SK-N-SH treated with all-trans-retinoic acid at 6 μM for 48 hours (cell line): ENCODE measurements at regions not wholly inside any gene's neighbourhood (a gene's known extent, or its start where the extent isn't known, plus 50 kb on each side); places are given as distances from the start of the nearest gene placed in this dataset.
"Not testable (repeated sequence)": the region's sequence is repeated elsewhere in the genome, so short reads cannot be mapped to it uniquely, and the experiment has no call there.

Experiments used
- ATAC-seq: fragments of 200-7000 bp; cut with Tn5 transposase; 3 replicates; pipeline ENCODE4 v1.9.1; 2020; ENCODE audit warnings: mild to moderate bottlenecking, moderate library complexity
- ARNTL ChIP-seq: fragments of 450-650 bp; formaldehyde crosslinking; IDR thresholded peaks from 2 replicates; pipeline ENCODE4 v1.5.0; 2020; ENCODE audit warnings: low read depth, mild to moderate bottlenecking, moderate library complexity, borderline replicate concordance
- BACH2 ChIP-seq: fragments of 250-450 bp; sonication (Bioruptor Pico); IDR thresholded peaks from 2 replicates; pipeline ENCODE4 v1.9.0; 2021; ENCODE audit warnings: mild to moderate bottlenecking, borderline replicate concordance
- CSDC2 ChIP-seq: fragments of 250-450 bp; sonication (Bioruptor Pico); IDR thresholded peaks from 2 replicates; pipeline ENCODE4 v1.5.0; 2020; ENCODE audit warnings: mild to moderate bottlenecking, moderate library complexity
- ESRRG ChIP-seq: fragments of 250-450 bp; sonication (Bioruptor Pico); IDR thresholded peaks from 2 replicates; pipeline ENCODE4 v1.6.1; 2021; ENCODE audit warnings: mild to moderate bottlenecking
- GLIS3 ChIP-seq: fragments of 250-450 bp; sonication (Bioruptor Pico); IDR thresholded peaks from 2 replicates; pipeline ENCODE4 v1.5.0; 2020; ENCODE audit warnings: mild to moderate bottlenecking, moderate library complexity
- ISL1 ChIP-seq: fragments of 250-450 bp; sonication (Bioruptor Pico); IDR thresholded peaks from 2 replicates; pipeline ENCODE4 v2.1.2; 2022; ENCODE audit warnings: mild to moderate bottlenecking, moderate library complexity
- OSR1 ChIP-seq: fragments of 250-450 bp; sonication (Bioruptor Pico); IDR thresholded peaks from 2 replicates; pipeline ENCODE4 v1.8.0; 2022; ENCODE audit warnings: moderate library complexity, mild to moderate bottlenecking, inconsistent platforms
- PPARA ChIP-seq: fragments of 250-450 bp; sonication (Bioruptor Pico); IDR thresholded peaks from 2 replicates; pipeline ENCODE4 v1.5.0; 2020; ENCODE audit warnings: mild to moderate bottlenecking, borderline replicate concordance
- RARB ChIP-seq: fragments of 250-450 bp; sonication (Bioruptor Pico); IDR thresholded peaks from 2 replicates; pipeline ENCODE4 v1.8.0; 2021; ENCODE audit warnings: mild to moderate bottlenecking, moderate library complexity
- SNAI2 ChIP-seq: fragments of 250-450 bp; sonication (Bioruptor Pico); IDR thresholded peaks from 2 replicates; pipeline ENCODE4 v1.5.0; 2020; ENCODE audit warnings: mild to moderate bottlenecking, moderate library complexity
- TCF4 ChIP-seq: fragments of 250-450 bp; sonication (Bioruptor Pico); IDR thresholded peaks from 2 replicates; pipeline ENCODE4 v1.8.0; 2021; ENCODE audit warnings: mild to moderate bottlenecking, moderate library complexity, borderline replicate concordance
- TOX ChIP-seq: fragments of 250-450 bp; sonication (Bioruptor Pico); IDR thresholded peaks from 2 replicates; pipeline ENCODE4 v1.8.0; 2021; ENCODE audit warnings: mild to moderate bottlenecking, moderate library complexity, borderline replicate concordance
- ZC3H10 ChIP-seq: fragments of 250-450 bp; sonication (Bioruptor Pico); IDR thresholded peaks from 2 replicates; pipeline ENCODE4 v1.5.1; 2021; ENCODE audit warnings: mild to moderate bottlenecking, moderate library complexity
- ZFP3 ChIP-seq: fragments of 250-450 bp; sonication (Bioruptor Pico); IDR thresholded peaks from 2 replicates; pipeline ENCODE4 v1.5.0; 2020; ENCODE audit warnings: mild to moderate bottlenecking, moderate library complexity
- ZFP30 ChIP-seq: fragments of 450-650 bp; formaldehyde crosslinking; IDR thresholded peaks from 2 replicates; pipeline ENCODE4 v1.5.0; 2022; ENCODE audit warnings: mild to moderate bottlenecking, moderate library complexity
- ZNF565 ChIP-seq: fragments of 450-650 bp; formaldehyde crosslinking; conservative IDR thresholded peaks from 2 replicates; pipeline ENCODE4 v1.5.0; 2020; ENCODE audit warnings: low read depth, mild to moderate bottlenecking, moderate library complexity
- ZNF70 ChIP-seq: fragments of 450-650 bp; formaldehyde crosslinking; IDR thresholded peaks from 2 replicates; pipeline ENCODE4 v1.5.0; 2020; ENCODE audit warnings: mild to moderate bottlenecking, moderate library complexity
- ZNF8 ChIP-seq: fragments of 450-650 bp; formaldehyde crosslinking; IDR thresholded peaks from 2 replicates; pipeline ENCODE4 v1.5.0; 2020; ENCODE audit warnings: mild to moderate bottlenecking, moderate library complexity
- TF ChIP-seq, protein P1 (sequence below): fragments of 250-450 bp; sonication (Bioruptor Pico); IDR thresholded peaks from 2 replicates; pipeline ENCODE4 v1.8.0; 2020; ENCODE audit warnings: mild to moderate bottlenecking, moderate library complexity, borderline replicate concordance
- TF ChIP-seq, protein P2 (sequence below): fragments of 250-450 bp; sonication (Bioruptor Pico); IDR thresholded peaks from 2 replicates; pipeline ENCODE4 v1.8.0; 2021; ENCODE audit warnings: low read depth, mild to moderate bottlenecking, moderate library complexity, borderline replicate concordance
- TF ChIP-seq, protein P3 (sequence below): fragments of 250-450 bp; sonication (Bioruptor Pico); IDR thresholded peaks from 2 replicates; pipeline ENCODE4 v1.5.1; 2020; ENCODE audit warnings: low read depth, mild to moderate bottlenecking, moderate library complexity
- TF ChIP-seq, protein P4 (sequence below): fragments of 250-450 bp; sonication (Bioruptor Pico); IDR thresholded peaks from 2 replicates; pipeline ENCODE4 v1.5.1; 2021; ENCODE audit warnings: mild to moderate bottlenecking, moderate library complexity

DNA sequence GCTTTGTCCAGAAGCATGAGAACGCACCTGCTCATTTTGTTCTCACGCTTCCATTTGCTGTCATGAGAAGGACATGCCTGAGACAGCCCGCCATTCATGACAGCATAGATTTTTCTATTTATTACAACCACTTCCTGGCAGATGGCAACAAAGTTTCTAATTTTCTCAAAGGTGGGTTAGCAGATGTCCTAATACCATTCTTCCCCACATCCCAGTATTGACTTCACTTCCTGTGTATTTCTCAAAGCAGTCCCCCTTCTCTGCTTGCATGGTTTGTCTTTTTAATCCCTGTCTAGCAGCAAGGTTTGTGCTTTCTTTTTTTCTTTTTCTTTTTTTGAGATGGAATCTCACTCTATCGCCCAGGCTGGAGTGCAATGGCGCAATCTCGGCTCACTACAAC lies 94.3 kb downstream of the ISX start:
- no peak for ATAC-seq
- no peak for TF ChIP-seq ZFP3 (CRISPR knock-in tag)
- no peak for TF ChIP-seq ZC3H10 (CRISPR knock-in tag)
- no peak for TF ChIP-seq BACH2 (CRISPR knock-in tag)
- TF ChIP-seq, protein P1, sequence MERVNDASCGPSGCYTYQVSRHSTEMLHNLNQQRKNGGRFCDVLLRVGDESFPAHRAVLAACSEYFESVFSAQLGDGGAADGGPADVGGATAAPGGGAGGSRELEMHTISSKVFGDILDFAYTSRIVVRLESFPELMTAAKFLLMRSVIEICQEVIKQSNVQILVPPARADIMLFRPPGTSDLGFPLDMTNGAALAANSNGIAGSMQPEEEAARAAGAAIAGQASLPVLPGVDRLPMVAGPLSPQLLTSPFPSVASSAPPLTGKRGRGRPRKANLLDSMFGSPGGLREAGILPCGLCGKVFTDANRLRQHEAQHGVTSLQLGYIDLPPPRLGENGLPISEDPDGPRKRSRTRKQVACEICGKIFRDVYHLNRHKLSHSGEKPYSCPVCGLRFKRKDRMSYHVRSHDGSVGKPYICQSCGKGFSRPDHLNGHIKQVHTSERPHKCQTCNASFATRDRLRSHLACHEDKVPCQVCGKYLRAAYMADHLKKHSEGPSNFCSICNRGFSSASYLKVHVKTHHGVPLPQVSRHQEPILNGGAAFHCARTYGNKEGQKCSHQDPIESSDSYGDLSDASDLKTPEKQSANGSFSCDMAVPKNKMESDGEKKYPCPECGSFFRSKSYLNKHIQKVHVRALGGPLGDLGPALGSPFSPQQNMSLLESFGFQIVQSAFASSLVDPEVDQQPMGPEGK (CRISPR knock-in tag), result no peak
- no peak for TF ChIP-seq ZFP30 (CRISPR knock-in tag)
- no peak for TF ChIP-seq RARB
- TF ChIP-seq, protein P2, sequence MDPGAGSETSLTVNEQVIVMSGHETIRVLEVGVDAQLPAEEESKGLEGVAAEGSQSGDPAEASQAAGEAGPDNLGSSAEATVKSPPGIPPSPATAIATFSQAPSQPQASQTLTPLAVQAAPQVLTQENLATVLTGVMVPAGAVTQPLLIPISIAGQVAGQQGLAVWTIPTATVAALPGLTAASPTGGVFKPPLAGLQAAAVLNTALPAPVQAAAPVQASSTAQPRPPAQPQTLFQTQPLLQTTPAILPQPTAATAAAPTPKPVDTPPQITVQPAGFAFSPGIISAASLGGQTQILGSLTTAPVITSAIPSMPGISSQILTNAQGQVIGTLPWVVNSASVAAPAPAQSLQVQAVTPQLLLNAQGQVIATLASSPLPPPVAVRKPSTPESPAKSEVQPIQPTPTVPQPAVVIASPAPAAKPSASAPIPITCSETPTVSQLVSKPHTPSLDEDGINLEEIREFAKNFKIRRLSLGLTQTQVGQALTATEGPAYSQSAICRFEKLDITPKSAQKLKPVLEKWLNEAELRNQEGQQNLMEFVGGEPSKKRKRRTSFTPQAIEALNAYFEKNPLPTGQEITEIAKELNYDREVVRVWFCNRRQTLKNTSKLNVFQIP (CRISPR knock-in tag), result no peak
- no peak for TF ChIP-seq TOX (CRISPR knock-in tag)
- TF ChIP-seq TCF4, result no peak
- TF ChIP-seq ISL1 (CRISPR knock-in tag), result no peak
- no peak for TF ChIP-seq ESRRG
- TF ChIP-seq ZNF8, result no peak
- TF ChIP-seq PPARA (CRISPR knock-in tag), result no peak
- no peak for TF ChIP-seq OSR1 (CRISPR knock-in tag)
- TF ChIP-seq, protein P3, sequence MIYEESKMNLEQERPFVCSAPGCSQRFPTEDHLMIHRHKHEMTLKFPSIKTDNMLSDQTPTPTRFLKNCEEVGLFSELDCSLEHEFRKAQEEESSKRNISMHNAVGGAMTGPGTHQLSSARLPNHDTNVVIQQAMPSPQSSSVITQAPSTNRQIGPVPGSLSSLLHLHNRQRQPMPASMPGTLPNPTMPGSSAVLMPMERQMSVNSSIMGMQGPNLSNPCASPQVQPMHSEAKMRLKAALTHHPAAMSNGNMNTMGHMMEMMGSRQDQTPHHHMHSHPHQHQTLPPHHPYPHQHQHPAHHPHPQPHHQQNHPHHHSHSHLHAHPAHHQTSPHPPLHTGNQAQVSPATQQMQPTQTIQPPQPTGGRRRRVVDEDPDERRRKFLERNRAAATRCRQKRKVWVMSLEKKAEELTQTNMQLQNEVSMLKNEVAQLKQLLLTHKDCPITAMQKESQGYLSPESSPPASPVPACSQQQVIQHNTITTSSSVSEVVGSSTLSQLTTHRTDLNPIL, result no peak
- no peak for TF ChIP-seq SNAI2 (CRISPR knock-in tag)
- TF ChIP-seq ARNTL (CRISPR knock-in tag), result no peak
- TF ChIP-seq CSDC2 (CRISPR knock-in tag), result no peak
- TF ChIP-seq, protein P4, sequence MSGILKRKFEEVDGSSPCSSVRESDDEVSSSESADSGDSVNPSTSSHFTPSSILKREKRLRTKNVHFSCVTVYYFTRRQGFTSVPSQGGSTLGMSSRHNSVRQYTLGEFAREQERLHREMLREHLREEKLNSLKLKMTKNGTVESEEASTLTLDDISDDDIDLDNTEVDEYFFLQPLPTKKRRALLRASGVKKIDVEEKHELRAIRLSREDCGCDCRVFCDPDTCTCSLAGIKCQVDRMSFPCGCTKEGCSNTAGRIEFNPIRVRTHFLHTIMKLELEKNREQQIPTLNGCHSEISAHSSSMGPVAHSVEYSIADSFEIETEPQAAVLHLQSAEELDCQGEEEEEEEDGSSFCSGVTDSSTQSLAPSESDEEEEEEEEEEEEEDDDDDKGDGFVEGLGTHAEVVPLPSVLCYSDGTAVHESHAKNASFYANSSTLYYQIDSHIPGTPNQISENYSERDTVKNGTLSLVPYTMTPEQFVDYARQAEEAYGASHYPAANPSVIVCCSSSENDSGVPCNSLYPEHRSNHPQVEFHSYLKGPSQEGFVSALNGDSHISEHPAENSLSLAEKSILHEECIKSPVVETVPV (CRISPR knock-in tag), result no peak
- TF ChIP-seq ZNF565, result no peak

DNA sequence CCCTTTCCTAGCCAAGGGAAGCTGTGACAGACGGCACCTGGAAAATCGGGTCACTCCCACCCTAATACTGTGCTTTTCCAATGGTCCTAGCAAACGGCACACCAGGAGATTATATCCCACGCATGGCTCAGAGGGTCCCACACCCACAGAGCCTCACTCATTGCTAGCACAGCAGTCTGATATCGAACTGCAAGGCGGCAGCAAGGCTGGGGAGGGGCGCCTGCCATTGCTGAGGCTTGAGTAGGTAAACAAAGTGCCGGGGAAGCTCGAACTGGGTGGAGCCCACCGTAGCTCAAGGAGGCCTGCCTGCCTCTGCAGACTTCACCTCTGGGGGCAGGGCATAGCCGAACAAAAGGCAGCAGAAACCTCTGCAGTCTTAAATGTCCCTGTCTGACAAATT lies 91.4 kb upstream of the HMGXB4 start:
- ATAC-seq, result not testable (repeated sequence)

DNA sequence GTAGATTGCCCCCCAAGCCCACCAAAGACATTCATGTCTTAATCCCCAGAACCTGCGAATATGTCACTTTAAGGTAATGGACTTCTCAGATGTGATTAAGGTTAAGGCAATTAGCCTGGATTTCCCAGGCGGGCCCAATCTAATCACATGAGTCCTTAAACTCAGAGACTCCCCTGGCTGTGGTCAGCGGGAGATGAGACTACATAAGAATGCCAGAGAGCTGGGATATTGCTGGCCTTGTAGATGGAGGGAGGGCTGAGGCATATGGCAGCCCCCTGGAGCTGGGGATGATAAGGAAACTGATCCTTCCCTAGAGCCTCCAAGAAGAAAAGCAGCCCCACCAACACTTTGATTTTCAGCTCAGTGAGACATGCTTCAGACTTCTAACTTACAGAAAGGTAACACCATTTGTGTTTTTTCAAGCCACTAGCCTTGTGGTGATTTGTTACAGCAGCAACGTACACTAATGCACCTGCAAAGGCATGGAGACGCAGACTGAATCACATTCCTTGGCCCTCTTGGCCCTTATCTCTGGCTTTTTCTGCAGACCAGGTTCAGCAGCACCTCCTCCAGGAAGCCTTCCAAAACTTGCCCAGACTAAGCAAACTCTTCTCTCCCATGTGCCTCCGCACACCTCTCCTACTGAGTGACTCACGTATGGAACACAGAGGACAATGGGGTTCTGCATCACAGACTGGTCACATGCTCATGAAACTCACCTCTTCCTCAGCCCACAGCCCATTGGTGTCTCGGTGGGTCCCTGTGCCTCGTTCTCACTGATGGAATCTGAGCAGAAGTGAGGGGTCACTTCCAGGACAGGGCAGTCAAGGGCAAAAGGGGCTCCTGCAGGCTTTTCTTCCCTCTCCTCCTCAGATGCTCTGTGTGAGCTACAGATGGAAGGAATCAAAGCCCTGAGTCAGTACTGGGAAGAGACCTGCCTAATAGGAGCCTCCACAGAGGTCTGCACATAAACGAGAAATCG lies 86.3 kb upstream of the HMGXB4 start:
- peak; percentile 57; the same call in 2 of the 3 replicates for ATAC-seq
- TF ChIP-seq SNAI2 (CRISPR knock-in tag), result no peak
- no peak for TF ChIP-seq ZFP3 (CRISPR knock-in tag)
- TF ChIP-seq ZNF565, result no peak
- no peak for TF ChIP-seq ISL1 (CRISPR knock-in tag)
- no peak for TF ChIP-seq ZFP30 (CRISPR knock-in tag)
- TF ChIP-seq TOX (CRISPR knock-in tag), result no peak
- TF ChIP-seq ZNF70 (CRISPR knock-in tag), result no peak
- TF ChIP-seq ARNTL (CRISPR knock-in tag), result no peak
- TF ChIP-seq, protein P3, result no peak
- no peak for TF ChIP-seq OSR1 (CRISPR knock-in tag)
- no peak for TF ChIP-seq ZC3H10 (CRISPR knock-in tag)
- TF ChIP-seq BACH2 (CRISPR knock-in tag), result no peak
- TF ChIP-seq ZNF8, result no peak
- TF ChIP-seq PPARA (CRISPR knock-in tag), result no peak
- TF ChIP-seq CSDC2 (CRISPR knock-in tag), result no peak
- no peak for TF ChIP-seq GLIS3 (CRISPR knock-in tag)
- TF ChIP-seq ESRRG, result no peak
- TF ChIP-seq RARB, result no peak
